ENCODE measurements at regions not wholly inside any gene's neighbourhood (a gene's known extent, or its start where the extent isn't known, plus 50 kb on each side); places are given as distances from the start of the nearest gene placed in this dataset.

DNA sequence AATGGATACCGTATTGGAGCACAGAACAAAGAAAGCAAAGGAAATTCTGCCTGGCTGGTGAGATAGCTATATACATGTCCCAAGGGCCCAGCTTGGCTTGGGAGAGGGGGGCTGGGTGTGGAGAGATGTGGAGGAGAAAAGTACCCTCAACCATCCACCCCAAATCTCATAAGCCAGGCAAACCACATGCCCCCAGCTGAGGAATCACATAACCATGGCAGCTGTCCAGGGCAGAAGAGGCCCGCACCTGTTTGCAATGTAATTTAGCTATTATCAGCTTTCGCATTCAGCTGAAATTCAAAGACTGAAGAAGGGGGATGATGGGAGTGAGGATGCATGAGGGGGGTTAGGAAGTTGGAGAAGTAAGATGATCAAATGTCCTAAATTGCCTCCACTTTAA, 196.1 kb downstream of the TBX5 start:
- TF ChIP-seq EZH2 (IDR thresholded peaks at IDR 0.05; ENCODE audit: low read length, unreplicated experiment) = no peak
- TF ChIP-seq, protein P1, sequence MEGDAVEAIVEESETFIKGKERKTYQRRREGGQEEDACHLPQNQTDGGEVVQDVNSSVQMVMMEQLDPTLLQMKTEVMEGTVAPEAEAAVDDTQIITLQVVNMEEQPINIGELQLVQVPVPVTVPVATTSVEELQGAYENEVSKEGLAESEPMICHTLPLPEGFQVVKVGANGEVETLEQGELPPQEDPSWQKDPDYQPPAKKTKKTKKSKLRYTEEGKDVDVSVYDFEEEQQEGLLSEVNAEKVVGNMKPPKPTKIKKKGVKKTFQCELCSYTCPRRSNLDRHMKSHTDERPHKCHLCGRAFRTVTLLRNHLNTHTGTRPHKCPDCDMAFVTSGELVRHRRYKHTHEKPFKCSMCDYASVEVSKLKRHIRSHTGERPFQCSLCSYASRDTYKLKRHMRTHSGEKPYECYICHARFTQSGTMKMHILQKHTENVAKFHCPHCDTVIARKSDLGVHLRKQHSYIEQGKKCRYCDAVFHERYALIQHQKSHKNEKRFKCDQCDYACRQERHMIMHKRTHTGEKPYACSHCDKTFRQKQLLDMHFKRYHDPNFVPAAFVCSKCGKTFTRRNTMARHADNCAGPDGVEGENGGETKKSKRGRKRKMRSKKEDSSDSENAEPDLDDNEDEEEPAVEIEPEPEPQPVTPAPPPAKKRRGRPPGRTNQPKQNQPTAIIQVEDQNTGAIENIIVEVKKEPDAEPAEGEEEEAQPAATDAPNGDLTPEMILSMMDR (conservative IDR thresholded peaks at IDR 0.05; ENCODE audit: low read depth, low read length) = no peak
